ENCODE measurements at regions not wholly inside any gene's neighbourhood (a gene's known extent, or its start where the extent isn't known, plus 50 kb on each side); places are given as distances from the start of the nearest gene placed in this dataset.

DNA sequence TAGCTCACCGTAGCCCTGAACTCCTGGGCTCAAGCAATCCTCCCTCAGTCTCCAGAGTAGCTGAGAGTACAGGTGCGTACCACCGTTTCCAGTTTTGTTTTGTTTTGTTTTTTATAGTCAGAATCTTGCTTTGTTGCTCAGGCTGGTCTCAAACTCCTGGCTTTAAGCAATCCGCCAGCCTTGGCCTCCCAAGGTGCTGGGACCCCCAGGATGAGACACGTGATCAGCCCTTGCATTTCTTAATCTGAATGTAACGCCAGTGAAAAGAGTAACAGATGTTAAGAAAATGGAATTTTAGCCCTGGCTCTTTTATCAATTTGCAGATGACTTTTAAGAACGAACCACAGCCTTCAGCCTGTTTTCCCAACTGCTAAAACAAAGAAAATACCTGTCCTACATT, 451.3 kb downstream of the SHQ1 start:
- no peak for DNase-seq (ENCODE audit: low spot score)

DNA sequence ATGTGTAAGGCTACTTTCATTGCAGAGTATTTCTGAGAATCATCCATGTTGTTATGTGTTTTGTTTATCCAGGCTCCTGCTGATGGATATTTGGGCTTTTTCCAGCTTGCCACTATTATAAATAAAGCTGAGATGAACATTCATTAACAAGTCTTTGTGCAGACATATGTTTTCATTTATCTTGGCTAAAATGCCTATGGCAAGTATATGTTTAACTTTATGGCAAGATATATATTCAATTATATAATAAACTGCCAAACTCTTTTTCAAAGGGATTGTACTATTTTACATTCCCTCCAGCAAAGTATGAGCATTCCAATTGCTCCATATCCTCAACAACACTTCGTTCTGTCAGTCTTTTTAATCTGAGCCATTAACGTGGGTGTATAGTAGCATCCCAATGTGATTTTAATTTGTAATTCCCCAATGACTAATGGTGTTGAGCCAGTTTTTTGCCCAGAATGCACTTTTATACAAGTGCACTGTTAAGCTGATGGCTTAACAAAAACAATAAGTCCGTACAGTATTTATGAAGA, 452.4 kb downstream of the SHQ1 start:
- no peak for DNase-seq (ENCODE audit: low spot score)

DNA sequence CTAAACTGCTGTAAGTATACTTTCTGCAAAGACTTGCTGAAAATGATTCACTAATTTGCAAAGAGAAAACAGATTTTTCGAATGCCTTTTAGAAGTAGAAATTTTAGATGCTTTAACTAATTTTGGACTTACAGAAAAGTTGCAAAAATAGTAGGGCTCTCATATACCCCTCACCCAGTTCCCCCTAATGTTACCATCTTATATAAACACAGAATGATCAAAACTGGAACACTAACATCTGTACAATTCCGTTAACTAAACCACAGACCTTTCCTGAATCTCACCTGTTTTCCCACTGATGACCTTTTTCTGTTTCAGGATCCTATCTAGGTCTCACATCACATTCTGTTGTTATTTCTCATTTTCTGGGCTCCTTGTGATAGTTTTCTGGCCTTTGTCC, 454.8 kb downstream of the SHQ1 start:
- no peak for DNase-seq (ENCODE audit: low spot score)

DNA sequence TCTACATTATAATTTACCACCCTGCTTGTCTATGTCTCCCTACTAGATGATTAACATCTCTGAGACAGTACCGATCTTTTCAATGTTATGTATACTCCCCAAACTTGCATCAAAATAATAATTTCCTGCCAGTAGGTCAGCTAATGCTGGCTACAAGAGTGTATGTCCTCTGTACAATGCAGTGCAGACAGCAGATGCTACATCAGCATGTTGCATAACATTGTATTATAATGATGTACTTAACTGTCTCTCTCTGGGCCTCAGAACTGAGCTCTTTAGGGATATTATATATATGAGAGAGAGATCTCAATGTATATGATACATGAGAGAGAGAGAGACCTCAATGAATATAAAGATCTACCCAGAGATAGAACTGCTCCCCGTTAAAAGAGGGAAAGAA, 456.6 kb downstream of the SHQ1 start:
- no peak for DNase-seq (ENCODE audit: low spot score)

DNA sequence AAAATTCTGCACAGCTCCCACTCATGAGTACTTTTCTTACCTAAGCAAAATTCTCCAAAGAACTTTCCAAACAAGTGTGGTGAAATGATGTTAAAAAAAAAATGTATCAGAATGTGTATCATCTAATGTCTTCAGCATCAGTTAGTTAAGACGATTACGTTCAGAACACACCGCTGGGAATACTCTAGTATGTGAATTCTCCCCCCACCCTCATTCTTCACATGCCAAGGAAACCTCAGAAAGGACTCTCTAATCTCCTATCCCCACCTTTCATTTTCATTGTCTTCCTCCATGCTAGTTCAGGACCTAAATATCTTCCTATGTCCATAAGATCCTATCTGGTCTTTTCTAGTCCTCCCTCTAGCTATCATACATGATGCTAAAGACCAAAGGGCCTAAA, 457.4 kb downstream of the SHQ1 start:
- DNase-seq (ENCODE audit: low spot score) = no peak

DNA sequence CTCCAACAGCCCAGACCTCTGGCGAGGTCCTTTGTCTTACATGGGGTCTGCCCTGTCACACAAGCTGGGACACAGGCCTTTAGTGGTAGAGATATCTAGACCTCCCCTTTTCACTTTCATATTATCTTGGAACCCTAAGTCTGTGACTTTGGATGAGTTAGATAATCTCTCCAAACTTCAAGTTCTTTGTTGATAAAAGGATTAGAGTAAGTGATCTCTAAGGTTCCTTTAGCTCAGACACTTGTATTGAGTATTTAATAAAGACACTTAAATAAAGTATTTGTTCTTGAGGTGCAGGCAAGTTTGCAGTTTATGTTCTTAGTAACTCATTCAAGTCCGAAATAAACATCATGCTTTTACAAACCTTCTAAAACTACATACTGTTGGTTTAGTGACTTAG, 459.6 kb downstream of the SHQ1 start:
- DNase-seq (ENCODE audit: low spot score) = no peak

DNA sequence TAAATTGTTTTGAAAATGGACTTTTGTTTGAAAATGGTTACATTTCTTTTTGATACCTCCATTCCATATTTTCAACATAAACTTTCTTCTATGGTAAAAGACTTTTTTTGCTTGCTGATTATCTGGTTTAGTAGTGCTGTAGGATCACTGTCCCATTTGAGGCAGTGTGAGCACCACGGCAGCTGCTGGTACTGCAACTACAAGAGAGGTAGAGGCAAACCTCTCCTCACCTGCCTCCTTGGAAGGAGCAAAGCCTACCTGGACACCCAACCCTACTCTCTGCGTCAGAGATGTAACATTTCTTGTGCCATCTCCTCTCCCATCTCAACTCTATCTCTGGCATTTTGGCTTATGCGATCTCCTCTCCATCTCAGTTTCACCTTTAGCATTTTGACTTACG, 460.1 kb downstream of the SHQ1 start:
- no peak for DNase-seq (ENCODE audit: low spot score)

DNA sequence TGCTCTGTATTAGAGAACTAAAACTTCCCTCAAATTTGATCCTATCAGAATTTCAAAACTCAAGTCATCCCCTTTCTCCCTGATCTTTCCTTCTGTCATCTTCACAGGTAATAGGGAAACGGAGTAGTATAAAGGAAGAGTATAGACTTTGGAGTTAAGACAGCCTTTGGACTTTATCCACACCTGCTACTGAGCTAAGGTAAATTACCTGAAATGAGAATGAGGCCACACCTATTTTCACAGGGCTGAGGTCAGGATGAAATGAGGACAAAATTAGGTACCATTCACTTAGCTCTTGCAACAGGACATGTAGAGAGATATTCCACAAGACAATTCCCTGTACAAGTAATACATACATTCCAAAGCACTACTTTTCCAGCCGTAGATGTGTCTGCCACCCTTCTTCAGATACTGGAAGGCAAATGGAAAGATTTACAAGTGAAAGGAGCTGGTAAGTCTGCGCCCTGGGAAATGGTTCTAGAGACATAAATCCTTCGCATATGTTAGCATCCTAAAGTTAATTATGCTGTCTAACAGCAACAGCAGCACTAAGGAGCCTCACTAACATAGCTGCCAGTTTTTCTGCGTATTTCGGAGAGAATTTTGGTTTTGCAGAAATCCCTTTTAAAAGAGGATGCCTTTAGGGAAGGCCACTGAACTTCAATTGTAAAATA, 461.8 kb downstream of the SHQ1 start:
- no peak for DNase-seq (ENCODE audit: low spot score)

DNA sequence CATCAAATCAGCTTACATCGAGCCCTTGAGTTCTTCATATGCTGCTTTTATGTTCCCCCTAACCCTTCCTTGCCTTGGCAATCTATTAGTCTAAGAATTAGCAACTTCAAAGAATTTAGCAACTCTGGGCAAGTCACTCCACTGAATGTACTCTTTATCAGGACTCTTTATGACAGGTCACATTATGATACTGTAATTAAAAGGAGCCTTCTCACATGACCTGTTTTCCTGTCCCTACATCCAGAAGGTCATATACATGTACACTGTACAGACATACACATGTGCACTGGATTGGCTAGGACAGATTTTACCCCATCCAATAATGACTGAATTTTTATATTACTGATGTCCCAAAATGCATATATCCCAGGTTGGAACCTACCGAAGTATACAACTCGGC, 463.1 kb downstream of the SHQ1 start:
- no peak for DNase-seq (ENCODE audit: low spot score)

DNA sequence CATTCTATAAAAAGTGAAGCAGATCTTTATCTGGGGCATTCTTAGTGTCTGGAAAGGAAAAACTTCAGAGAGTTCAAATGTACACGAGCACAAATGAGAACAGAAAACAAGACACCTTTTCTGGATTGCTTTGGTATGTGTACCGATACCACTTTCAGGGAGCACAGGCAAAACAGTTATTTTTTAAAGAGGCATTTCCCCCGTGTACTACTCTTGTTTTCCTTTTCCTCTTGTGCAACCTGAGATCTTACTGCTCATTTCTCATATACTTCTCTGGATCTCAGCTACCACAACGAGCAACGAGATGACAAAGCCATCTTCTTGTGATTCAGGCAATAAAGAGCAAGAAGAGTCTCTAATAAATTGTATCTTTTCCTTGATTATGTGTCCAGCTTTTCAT, 463.6 kb downstream of the SHQ1 start:
- DNase-seq (ENCODE audit: low spot score) = no peak

DNA sequence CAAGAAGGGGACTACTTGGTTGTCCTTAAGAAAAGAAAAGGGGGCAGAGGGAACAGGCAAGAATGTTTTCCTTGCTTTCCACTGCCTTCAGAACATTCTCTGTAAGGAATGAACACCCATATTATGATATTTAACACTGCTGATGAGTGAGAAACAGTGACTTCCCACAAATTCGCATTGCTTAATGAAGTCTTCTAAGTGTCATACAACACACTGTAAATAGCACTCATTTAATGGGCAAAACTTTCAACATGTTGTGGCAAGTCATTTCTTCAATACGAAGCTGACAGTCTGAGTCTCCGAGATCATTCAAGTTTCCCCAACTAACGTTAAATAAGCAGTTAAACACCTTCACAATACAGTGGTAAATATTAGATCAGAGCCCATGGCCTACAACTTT, 464.4 kb downstream of the SHQ1 start:
- no peak for DNase-seq (ENCODE audit: low spot score)

DNA sequence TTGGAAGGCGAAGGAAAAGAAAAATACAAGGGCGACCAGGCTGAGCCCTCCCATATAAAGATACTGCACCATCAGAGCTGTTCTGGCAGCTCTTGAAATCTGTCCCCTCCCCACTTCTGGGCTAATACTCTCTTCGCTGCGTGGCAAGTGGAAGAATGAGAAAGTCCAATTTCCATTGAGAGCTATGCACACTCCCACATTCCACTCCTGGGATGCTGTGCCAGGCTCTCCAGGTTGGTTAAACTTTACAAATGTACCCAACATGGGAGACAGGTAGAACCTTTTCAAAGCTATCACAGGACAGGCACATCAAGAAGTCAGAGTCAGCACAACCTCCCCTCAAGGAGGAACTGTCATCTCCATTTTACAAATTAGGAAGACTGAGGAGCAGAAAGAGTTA, 465.0 kb downstream of the SHQ1 start:
- DNase-seq (ENCODE audit: low spot score) = no peak

DNA sequence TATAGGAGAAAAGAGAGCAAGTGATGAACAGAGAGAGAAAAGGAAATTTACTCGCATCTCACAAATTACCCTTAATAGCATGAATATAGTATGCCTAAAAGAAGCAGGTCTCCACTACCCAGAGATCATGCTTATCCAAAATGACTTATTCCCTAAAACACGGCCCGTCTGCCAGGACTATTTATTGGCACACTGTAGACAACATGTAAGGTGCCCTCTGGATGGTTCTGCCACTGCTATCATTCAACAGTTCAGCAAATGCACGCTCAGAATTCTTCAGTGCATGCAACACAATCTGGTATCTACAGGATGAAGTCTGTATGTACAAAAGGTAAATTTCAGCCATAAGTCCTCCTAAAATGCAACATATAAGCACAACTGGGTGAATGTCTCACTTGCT, 465.8 kb downstream of the SHQ1 start:
- no peak for DNase-seq (ENCODE audit: low spot score)

DNA sequence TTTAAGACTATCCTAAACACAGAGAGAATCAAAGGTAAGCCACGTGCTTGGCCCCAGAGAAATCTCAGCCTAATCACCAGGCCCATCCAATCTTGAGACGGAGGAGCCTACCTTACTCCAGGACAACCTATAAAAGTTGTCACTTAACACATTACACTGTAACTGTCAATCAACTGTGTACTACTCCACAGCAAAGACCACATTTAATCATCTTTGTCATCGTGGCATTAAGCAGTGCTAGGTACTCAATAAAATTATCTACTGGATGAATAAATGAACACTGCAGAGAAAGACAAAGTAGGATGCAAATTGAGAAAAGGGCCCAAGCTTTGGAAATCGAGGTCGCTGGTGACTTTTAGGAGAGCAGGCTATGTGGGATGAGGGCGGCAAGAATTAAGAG, 466.7 kb downstream of the SHQ1 start:
- no peak for DNase-seq (ENCODE audit: low spot score)

DNA sequence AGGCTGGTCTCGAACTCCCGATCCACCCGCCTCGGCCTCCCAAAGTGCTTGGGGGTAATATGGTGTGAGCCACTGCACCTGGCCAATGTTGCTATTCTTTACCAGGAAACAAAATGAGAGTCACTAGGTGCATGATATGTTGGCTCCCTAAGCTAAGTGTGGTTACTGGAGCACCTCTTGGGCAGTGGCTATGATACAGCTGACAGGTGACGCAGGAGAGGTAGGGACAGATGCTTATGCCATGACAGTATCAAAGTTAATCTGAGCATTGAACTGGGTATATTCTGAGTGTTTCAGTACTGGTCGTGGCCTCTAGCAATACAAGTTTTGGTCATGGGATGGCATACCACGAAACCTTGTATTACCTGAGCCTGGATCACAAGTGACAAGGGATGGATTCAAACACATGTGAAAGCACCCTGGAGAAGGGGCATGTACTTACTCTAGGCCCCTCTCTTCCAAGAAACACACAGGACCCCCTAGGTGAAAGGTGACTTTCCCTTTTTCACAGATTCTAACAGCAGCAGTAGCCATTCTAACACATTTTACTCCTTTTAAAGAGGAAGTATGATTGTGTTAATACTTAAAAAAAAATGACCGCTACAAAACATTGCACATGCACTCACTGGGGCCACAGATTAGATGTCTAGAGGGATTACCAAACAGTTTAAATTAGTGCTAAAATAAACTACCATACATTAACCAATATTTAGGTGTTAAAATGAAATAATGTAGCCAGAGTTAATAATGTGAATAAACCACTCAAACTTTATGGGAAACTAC, 467.3 kb downstream of the SHQ1 start:
- DNase-seq (ENCODE audit: low spot score) = no peak

DNA sequence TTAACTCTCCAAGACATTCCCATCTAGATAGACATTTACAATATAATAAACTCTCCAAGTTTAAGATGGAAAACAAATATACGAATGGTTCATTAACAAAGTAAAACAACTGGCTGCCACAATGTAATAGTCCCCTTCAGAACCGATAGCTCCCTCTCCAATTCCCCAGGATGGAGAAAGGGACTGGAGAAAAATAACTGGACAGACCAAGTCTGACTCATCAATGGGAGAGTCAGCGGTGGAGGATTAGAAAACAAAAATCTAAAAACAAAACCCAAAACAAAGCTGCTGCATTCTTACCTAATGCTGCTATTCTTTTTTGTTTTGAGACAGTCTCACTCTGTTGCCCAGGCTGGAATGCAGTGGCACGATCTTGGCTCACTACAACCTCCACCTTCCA, 468.1 kb downstream of the SHQ1 start:
- no peak for DNase-seq (ENCODE audit: low spot score)

DNA sequence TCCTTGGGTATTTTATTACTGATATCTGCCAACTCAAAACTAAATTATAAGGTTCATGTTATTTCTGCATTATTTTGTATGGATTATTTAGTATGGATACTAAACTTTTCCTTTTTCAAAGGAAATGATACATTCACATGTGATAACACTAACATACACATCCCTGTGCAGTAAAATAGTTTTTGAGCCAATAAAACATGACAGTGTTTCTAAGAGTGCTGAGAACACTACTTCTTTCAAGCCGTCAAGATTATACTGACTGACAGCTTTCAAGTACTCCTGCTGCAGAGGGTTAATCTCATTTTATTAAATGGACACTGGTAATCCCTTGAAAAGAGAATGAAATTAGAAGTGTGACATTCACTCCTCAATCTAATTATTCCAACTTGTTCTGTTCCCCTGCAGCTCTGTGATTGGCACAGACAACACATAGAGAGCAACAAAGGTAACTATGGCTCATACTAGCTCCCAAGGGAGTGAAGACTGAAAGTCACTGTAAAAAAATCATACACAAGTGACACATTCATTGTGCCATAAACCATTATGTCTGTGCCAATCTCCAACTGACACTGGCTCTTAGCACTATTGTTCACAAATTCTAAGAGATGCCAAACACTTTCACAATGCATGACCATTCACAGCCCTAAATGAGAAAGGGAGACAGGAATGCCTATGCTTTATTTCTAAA, 468.6 kb downstream of the SHQ1 start:
- peak; percentile 45 for DNase-seq (ENCODE audit: low spot score)

DNA sequence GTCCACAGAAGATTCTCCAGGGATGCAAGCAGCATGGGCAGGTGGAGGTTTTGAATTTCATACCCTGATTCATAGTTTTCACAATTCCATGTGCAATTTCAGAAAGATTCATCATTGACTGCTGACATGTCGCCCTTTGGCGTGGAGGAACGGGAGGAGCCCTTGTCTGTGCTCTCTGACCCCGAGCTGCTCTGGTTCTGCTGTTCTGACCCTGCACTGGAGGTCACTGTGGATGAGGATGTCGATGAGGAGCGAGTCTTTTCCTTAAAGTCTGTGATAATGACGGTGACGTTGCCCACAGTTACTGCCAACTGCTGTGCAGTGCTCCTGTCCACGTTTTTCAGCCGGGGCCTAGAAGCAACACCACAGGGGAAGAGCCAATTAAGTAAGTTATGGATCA, 470.0 kb downstream of the SHQ1 start:
- DNase-seq (ENCODE audit: low spot score) = no peak

DNA sequence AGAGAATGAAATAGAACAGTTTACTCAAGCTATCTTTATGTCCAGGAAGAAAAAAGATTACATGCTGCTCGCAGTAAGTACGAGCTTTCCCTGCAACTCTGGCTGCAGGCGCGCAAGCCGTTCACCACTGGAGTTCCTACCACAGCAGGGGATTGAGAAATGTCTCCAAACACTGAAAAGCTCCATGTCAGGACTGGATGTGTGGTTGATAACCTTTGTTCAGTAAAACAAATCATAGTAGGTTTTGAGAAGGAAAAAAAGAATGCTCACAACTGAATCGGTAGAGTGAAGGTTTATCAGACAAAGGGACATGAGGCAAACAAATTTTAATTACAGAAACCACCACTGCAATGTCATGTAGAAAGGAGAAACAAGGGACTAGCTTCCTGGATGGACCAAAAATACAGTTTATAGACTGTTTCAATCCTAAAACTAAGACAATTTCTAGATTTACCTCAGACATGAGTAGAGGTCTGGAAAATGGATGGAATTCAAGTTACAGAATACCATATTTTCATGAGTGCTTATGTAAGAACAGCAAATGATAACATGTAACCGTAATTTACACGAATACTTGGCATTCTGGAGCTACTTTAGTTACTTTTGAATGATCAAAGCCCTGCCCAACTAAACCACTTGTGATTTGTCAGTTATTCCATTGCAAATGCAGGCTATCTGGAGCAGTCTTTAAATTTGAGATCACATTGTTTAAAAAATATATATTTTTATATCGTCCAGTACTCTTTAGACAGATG, 471.1 kb downstream of the SHQ1 start:
- DNase-seq (ENCODE audit: low spot score) = no peak

DNA sequence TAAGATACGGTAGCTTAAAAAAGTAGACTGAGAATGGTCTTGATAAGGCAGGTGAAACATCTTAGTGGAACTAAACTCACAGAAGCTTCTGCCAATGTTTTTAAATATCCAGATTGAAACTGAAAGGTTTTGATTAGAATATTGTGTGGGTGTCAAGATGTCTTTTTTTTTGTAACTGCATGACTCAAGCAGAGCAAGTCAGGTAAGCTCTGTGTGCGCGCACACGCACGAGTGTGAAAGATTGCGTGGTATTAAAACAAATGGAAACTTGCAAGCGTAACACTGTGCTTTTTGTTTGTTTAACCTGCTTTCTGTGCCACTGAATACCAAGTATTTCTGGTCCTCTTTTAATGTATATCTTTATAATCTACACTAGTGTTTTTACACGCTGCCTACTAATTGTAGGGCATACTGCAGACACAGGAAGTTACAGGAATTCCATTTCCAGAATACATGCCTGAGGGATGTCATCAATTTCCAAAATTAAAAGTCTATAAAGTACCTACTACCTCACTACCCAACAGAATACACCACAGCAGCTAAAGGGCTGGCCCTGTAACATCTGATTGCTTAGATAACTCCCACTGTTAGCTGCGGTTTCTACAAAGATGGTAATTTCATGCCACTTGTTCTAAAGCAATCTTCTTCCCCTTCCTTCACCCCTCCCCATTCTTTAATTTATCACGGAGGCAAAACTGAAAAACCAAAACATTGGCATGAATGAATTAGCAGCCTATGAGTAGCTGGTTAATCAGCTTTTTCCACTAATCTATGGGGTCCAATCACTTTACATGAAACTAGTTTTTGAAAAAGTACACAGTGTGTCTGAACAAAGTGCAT, 472.8 kb downstream of the SHQ1 start:
- DNase-seq (ENCODE audit: low spot score) = no peak

DNA sequence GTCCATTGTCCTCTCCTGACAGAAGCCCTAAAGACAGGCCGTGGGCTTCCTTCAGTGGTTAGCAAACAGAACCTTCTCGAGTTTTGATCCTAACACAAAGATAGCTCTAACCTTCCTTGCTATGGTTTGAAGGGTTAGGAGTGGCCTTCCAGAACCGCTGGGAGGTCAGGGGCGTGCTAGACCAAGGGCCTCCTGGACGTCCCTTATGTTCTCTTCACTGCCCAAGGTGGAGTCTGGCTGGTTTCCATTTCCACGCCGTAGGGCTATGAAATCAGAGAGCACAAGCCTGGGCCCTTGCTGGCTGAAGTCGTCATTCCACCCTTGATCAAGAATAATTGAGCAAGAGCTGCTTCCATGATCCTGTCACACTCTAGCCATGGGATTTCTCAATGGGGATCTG, 475.1 kb downstream of the SHQ1 start:
- no peak for DNase-seq (ENCODE audit: low spot score)

DNA sequence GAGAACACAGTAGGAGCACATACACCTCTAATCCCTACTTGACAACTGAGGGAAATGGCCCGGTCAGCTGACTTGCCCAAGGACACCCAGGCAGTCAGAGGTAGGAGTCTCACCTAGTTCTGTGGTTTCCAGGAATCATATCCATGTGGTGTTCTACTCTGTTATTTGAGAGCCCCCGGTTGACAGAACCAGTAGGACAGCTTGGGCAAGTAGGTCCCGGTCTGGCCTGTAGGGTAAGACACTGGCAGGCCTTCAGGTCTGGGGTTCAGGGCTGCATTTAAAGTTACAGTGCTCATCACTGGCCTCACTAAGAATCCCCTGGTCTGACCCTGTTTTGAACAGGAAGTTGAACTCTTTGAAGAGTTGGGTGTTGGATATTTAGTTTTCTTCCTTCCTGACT, 476.1 kb downstream of the SHQ1 start:
- DNase-seq (ENCODE audit: low spot score) = no peak

All from D341Med (cell line).